Heart left ventricle (tissue), 16 donors: ENCODE measurements at regions not wholly inside any gene's neighbourhood (a gene's known extent, or its start where the extent isn't known, plus 50 kb on each side); places are given as distances from the start of the nearest gene placed in this dataset.

Experiments
- ATAC-seq, 4 donors: fragments of 200-7000 bp; cut with Tn5 transposase; one replicate each; pipeline ENCODE4 v1.9.1; 2020 to 2022; ENCODE audit warnings: moderate library complexity in 4 of 4, mild to moderate bottlenecking in 3 of 4, moderate number of reproducible peaks in 1 of 4
- DNase-seq, 5 donors: peaks; one replicate each; pipeline ENCODE4 v3.0.0-alpha.2; 2020
- H3K27ac ChIP-seq, 12 donors: fragments of 200-600 bp; sonication (generic) in 4 of 12; one replicate each; pipeline versions ENCODE4 v1.5.0 to v1.8.0; 2016 to 2022; ENCODE audit warnings: mild to moderate bottlenecking in 2 of 12
- H3K27me3 ChIP-seq, 9 donors: fragments of 200-600 bp; sonication (generic) in 2 of 9; one replicate each; pipeline versions ENCODE4 v1.5.1 to v1.8.0; 2016 to 2022; ENCODE audit warnings: mild to moderate bottlenecking in 3 of 9
- H3K36me3 ChIP-seq, 9 donors: fragments of 200-600 bp; sonication (generic) in 2 of 9; one replicate each; pipeline versions ENCODE4 v1.5.0 to v1.8.0; 2018 to 2022; ENCODE audit warnings: mild to moderate bottlenecking in 2 of 9
- H3K4me1 ChIP-seq, 12 donors: fragments of 200-600 bp; sonication (generic) in 4 of 12; one replicate each; pipeline versions ENCODE4 v1.5.0 to v1.8.0; 2016 to 2022; ENCODE audit warnings: mild to moderate bottlenecking in 3 of 12
- H3K4me3 ChIP-seq, 12 donors: fragments of 200-600 bp; sonication (generic) in 4 of 12; one replicate each; pipeline versions ENCODE4 v1.5.0 to v1.8.0; 2017 to 2022; ENCODE audit warnings: mild to moderate bottlenecking in 9 of 12, moderate library complexity in 4 of 12
- H3K9me3 ChIP-seq, 12 donors: fragments of 200-600 bp; sonication (generic) in 4 of 12; one replicate each; pipeline versions ENCODE4 v1.5.0 to v1.8.0; 2016 to 2022; ENCODE audit warnings: mild to moderate bottlenecking in 1 of 12
- CTCF ChIP-seq, 12 donors: fragments of 200-600 bp; sonication (generic) in 4 of 12; IDR thresholded peaks; one replicate each; pipeline versions ENCODE4 v1.5.0 to v1.8.0; 2018 to 2022; ENCODE audit warnings: antibody characterized with exemption in 12 of 12, mild to moderate bottlenecking in 5 of 12
- POLR2A ChIP-seq, 2 donors: fragments of 450-650 bp; IDR thresholded peaks; one replicate each; pipeline ENCODE4 v1.6.1; 2017; ENCODE audit warnings: antibody characterized with exemption in 2 of 2, mild to moderate bottlenecking in 2 of 2, moderate library complexity in 2 of 2
- WGBS, 4 donors: extraction: QIAGEN DNeasy Blood & Tissue Kit in 2 of 4; methylation state at CpG; one replicate each; pipeline versions ENCODE4 v1.1.5 to v1.1.7; 2013 to 2018; 5-methylcytosine and 5-hydroxymethylcytosine counted together
- intact Hi-C, 10 donors: fragments of 100-400 bp; cut with DNase I; formaldehyde crosslinking; loops; one replicate each; pipeline versions ENCODE4 v1.11.1 to v1.14.2; 2022
- donor health status: ischemic (EF 13 %, LVEDD 7.1; RV severe dilation, severe dysfunction).
- donor health status: healthy with polysubstance abuse.
- donor health status: DM: no; HTN: yes; CAD: no.
- donor health status: DM: no; HTN: no; CAD: no.
- donor health status: ischemic (EF 25% LVEDD 6.9; RV normal size, moderate dysfunction).
- donor health status: ischemic (EF 25% LVEDD 5.7; RV mildly dilated, moderate dysfunction).
- donor health status: healthy.
- donor health status: DM: yes; HTN: yes; CAD: no.
- donor health status: ischemic (EF 35%, LVEDD 5.7; RV mildly dilated, moderate dysfunction).
- donor health status: nonischemic (EF 11% LVEDD 7.7; RV severe dilation, severe dysfunction).
- donor health status: DM: yes; HTN: yes; CAD: no.
- donor health status: PGD.
- donor health status: ischemic (EF 29% LVEDD 5.4; RV normal size, mild dysfunction).
- donor health status: nonischemic (EF 23%, LVEDD 6.1; RV moderate dilation, normal function).

- H3K27ac ChIP-seq: no peak overlapping the region
- no peaks in the 10 kb centered on the region for H3K4me1 ChIP-seq
- no peaks in the 10 kb centered on the region for H3K36me3 ChIP-seq
- no peaks in the 10 kb centered on the region for H3K27me3 ChIP-seq
- DNase-seq (no peak), ATAC-seq (no peak)
- no peaks in the 10 kb centered on the region for H3K9me3 ChIP-seq
- intact Hi-C loops: no loop called here
- H3K4me3 ChIP-seq: no peak overlapping the region
- TF ChIP-seq POLR2A (IDR thresholded peaks at IDR 0.05): no peak
- no peak for TF ChIP-seq CTCF (IDR thresholded peaks at IDR 0.05)
Observed at GRCh38 chr4:141812158-141812557, 175.8 kb downstream of the IL15 start.

- DNase-seq (no peak), ATAC-seq (no peak)
- intact Hi-C loops: no loop called here
- H3K4me3 ChIP-seq: no peak overlapping the region
- H3K36me3 ChIP-seq: no peaks in the 10 kb centered on the region
- TF ChIP-seq CTCF (IDR thresholded peaks at IDR 0.05): no peak
- TF ChIP-seq POLR2A (IDR thresholded peaks at IDR 0.05): no peak
- H3K9me3 ChIP-seq: no peaks in the 10 kb centered on the region
- no peak overlapping the region for H3K27ac ChIP-seq
- H3K4me1 ChIP-seq: no peaks in the 10 kb centered on the region
- H3K27me3 ChIP-seq: no peaks in the 10 kb centered on the region
Observed at GRCh38 chr4:141814499-141814898, 178.1 kb downstream of the IL15 start.

- intact Hi-C loops: no loop called here
- DNase-seq: no peak
- no peak for TF ChIP-seq CTCF (IDR thresholded peaks at IDR 0.05)
- no peak for TF ChIP-seq POLR2A (IDR thresholded peaks at IDR 0.05)
- Histone ChIP-seq H3K27me3 (no peaks in the 10 kb centered on the region), H3K4me1 (no peaks in the 10 kb centered on the region), H3K27ac (no peak overlapping the region), H3K36me3 (no peaks in the 10 kb centered on the region), H3K4me3 (no peak overlapping the region), H3K9me3 (no peaks in the 10 kb centered on the region)
- 82 to 91% (median 86%) methylated on average over 2 to 3 of the region's 3 CpGs for whole genome bisulfite sequencing, 4 donors
- ATAC-seq: no peak
Observed at GRCh38 chr4:141815646-141816045, 179.3 kb downstream of the IL15 start.

- H3K9me3 ChIP-seq: no peaks in the 10 kb centered on the region
- no peak overlapping the region for H3K4me3 ChIP-seq
- no peak overlapping the region for H3K27ac ChIP-seq
- ATAC-seq: no peak
- intact Hi-C loops: no loop called here
- no peaks in the 10 kb centered on the region for H3K36me3 ChIP-seq
- no peak for TF ChIP-seq POLR2A (IDR thresholded peaks at IDR 0.05)
- no peak for TF ChIP-seq CTCF (IDR thresholded peaks at IDR 0.05)
- no peaks in the 10 kb centered on the region for H3K4me1 ChIP-seq
- WGBS, 4 donors: 55 to 76% (median 66%) methylated on average over 1 of the region's 1 CpG
- DNase-seq: no peak
- no peaks in the 10 kb centered on the region for H3K27me3 ChIP-seq
Observed at GRCh38 chr4:141826260-141826659, 189.9 kb downstream of the IL15 start.
